Activated CD8-positive, alpha-beta T cell treated with anti-CD3 and anti-CD28 coated beads for 36 hours (primary cell): ENCODE measurements at regions not wholly inside any gene's neighbourhood (a gene's known extent, or its start where the extent isn't known, plus 50 kb on each side); places are given as distances from the start of the nearest gene placed in this dataset.

Source experiments
- ATAC-seq: fragments of 200-7000 bp; cut with Tn5 transposase; one replicate; pipeline ENCODE4 v1.10.0; 2021; ENCODE audit warnings: mild to moderate bottlenecking, moderate library complexity
- CTCF ChIA-PET: fragments of 350-600 bp; sonication (Branson Sonifier 250); formaldehyde crosslinking; loops from one replicate; lab custom pipeline; 2021; ENCODE audit warnings: antibody characterized with exemption; lab: Charles Lee
- POLR2A ChIA-PET: fragments of 350-600 bp; sonication (Branson Sonifier 250); formaldehyde crosslinking; loops from one replicate; lab custom pipeline; 2021; ENCODE audit warnings: antibody characterized with exemption; lab: Charles Lee
- DNase-seq: peaks from one replicate; pipeline ENCODE4 v3.0.0-alpha.2; 2020
- H3K27ac Mint-ChIP-seq: one replicate; pipeline ENCODE4 v1.8.0; 2021; ENCODE audit warnings: mild to moderate bottlenecking, mixed read lengths
- H3K27me3 Mint-ChIP-seq: one replicate; pipeline ENCODE4 v1.8.0; 2021; ENCODE audit warnings: mixed read lengths
- H3K36me3 Mint-ChIP-seq: one replicate; pipeline ENCODE4 v1.8.0; 2021; ENCODE audit warnings: low read depth, mixed read lengths
- H3K4me1 Mint-ChIP-seq: one replicate; pipeline ENCODE4 v1.8.0; 2021; ENCODE audit warnings: low read depth, mixed read lengths
- H3K4me3 Mint-ChIP-seq: one replicate; pipeline ENCODE4 v1.8.0; 2021; ENCODE audit warnings: mild to moderate bottlenecking, moderate library complexity, mixed read lengths
- H3K9me3 Mint-ChIP-seq: one replicate; pipeline ENCODE4 v1.8.0; 2021; ENCODE audit warnings: mixed read lengths
- CTCF ChIP-seq: fragments of 200-600 bp; IDR thresholded peaks from one replicate; pipeline ENCODE4 v1.8.0; 2022; ENCODE audit warnings: antibody characterized with exemption, mild to moderate bottlenecking
- intact Hi-C: fragments of 100-400 bp; cut with micrococcal nuclease; formaldehyde crosslinking; loops from one replicate; pipeline ENCODE4 v1.10.0; 2022

- no peak for ATAC-seq
- CTCF ChIA-PET, result interaction anchor here (1.2 kb wide), 1 partner anchor 8 kb away, joined by 5 read pairs; no protein-coding TSS in a partner anchor
These were observed 138.9 kb upstream of the BMPER start for GRCh38 chr7:33766405-33766804.

GRCh38 chr7:33769930-33770329, 135.4 kb upstream of the BMPER start:
- no peaks in the 10 kb centered on the region for H3K36me3 Mint-ChIP-seq
- no peak overlapping the region for H3K27ac Mint-ChIP-seq
- intact Hi-C loops, result no loop called here

More at GRCh38 chr7:33766405-33766804, 138.9 kb upstream of the BMPER start:
- no peak for TF ChIP-seq CTCF
- Mint-ChIP-seq H3K27me3 (no peaks in the 10 kb centered on the region), H3K4me1 (no peaks in the 10 kb centered on the region), H3K36me3 (no peaks in the 10 kb centered on the region), H3K9me3 (no peaks in the 10 kb centered on the region), H3K27ac (no peak overlapping the region), H3K4me3 (no peak overlapping the region)
- intact Hi-C loops, result no loop called here
- POLR2A ChIA-PET, result no interaction called here
- DNase-seq, result no peak

GRCh38 chr7:33770576-33770975, 134.8 kb upstream of the BMPER start:
- no peak for TF ChIP-seq CTCF
- POLR2A ChIA-PET, result no interaction called here
- H3K27ac Mint-ChIP-seq, result no peak overlapping the region
- CTCF ChIA-PET, result interaction anchor here (1.0 kb wide), 1 partner anchor 10 kb away, joined by 3 read pairs; no protein-coding TSS in a partner anchor
- no peaks in the 10 kb centered on the region for H3K36me3 Mint-ChIP-seq
- no peak overlapping the region for H3K4me3 Mint-ChIP-seq
- ATAC-seq (no peak), DNase-seq (no peak)
- intact Hi-C loops, result no loop called here
- no peaks in the 10 kb centered on the region for H3K9me3 Mint-ChIP-seq
- H3K4me1 Mint-ChIP-seq, result peaks cover 2% of the 10 kb centered on the region
- no peaks in the 10 kb centered on the region for H3K27me3 Mint-ChIP-seq

More at GRCh38 chr7:33769930-33770329, 135.4 kb upstream of the BMPER start:
- no peak for ATAC-seq
- ChIA-PET CTCF (interaction anchor here (1.0 to 1.3 kb wide), 2 partner anchors 9 to 12 kb away, joined by 3 read pairs; no protein-coding TSS in a partner anchor), POLR2A (no interaction called here)
- H3K9me3 Mint-ChIP-seq, result no peaks in the 10 kb centered on the region
- DNase-seq, result no peak
- peaks cover 2% of the 10 kb centered on the region for H3K4me1 Mint-ChIP-seq
- no peak overlapping the region for H3K4me3 Mint-ChIP-seq
- no peaks in the 10 kb centered on the region for H3K27me3 Mint-ChIP-seq
- no peak for TF ChIP-seq CTCF

- H3K27me3 Mint-ChIP-seq, result no peaks in the 10 kb centered on the region
- H3K4me1 Mint-ChIP-seq, result peaks cover 2% of the 10 kb centered on the region
- ATAC-seq (no peak), DNase-seq (no peak)
- no peak overlapping the region for H3K4me3 Mint-ChIP-seq
- ChIA-PET CTCF (interaction anchor here (1.3 kb wide), 1 partner anchor 13 kb away, joined by 4 read pairs; no protein-coding TSS in a partner anchor), POLR2A (no interaction called here)
- H3K36me3 Mint-ChIP-seq, result no peaks in the 10 kb centered on the region
- intact Hi-C loops, result no loop called here
- H3K27ac Mint-ChIP-seq, result no peak overlapping the region
- no peak for TF ChIP-seq CTCF
- no peaks in the 10 kb centered on the region for H3K9me3 Mint-ChIP-seq
These were observed 133.9 kb upstream of the BMPER start for GRCh38 chr7:33771422-33771821.

- no peak overlapping the region for H3K4me3 Mint-ChIP-seq
- intact Hi-C loops, result no loop called here
- no peak overlapping the region for H3K27ac Mint-ChIP-seq
- ChIA-PET POLR2A (interaction anchor here (0.6 kb wide), 1 partner anchor 55 kb away, joined by 3 read pairs; no protein-coding TSS in a partner anchor), CTCF (interaction anchor here (0.9 to 1.7 kb wide), 2 partner anchors 13 to 531 kb away, joined by 3 to 5 read pairs; no protein-coding TSS in a partner anchor)
- TF ChIP-seq CTCF, result no peak
- H3K27me3 Mint-ChIP-seq, result no peaks in the 10 kb centered on the region
- DNase-seq (no peak), ATAC-seq (peak; percentile 53)
- no peaks in the 10 kb centered on the region for H3K9me3 Mint-ChIP-seq
- no peaks in the 10 kb centered on the region for H3K36me3 Mint-ChIP-seq
- peaks cover 2% of the 10 kb centered on the region for H3K4me1 Mint-ChIP-seq
These were observed 132.3 kb upstream of the BMPER start for GRCh38 chr7:33773053-33773452.
